ENCODE measurements at regions not wholly inside any gene's neighbourhood (a gene's known extent, or its start where the extent isn't known, plus 50 kb on each side); places are given as distances from the start of the nearest gene placed in this dataset.

DNA sequence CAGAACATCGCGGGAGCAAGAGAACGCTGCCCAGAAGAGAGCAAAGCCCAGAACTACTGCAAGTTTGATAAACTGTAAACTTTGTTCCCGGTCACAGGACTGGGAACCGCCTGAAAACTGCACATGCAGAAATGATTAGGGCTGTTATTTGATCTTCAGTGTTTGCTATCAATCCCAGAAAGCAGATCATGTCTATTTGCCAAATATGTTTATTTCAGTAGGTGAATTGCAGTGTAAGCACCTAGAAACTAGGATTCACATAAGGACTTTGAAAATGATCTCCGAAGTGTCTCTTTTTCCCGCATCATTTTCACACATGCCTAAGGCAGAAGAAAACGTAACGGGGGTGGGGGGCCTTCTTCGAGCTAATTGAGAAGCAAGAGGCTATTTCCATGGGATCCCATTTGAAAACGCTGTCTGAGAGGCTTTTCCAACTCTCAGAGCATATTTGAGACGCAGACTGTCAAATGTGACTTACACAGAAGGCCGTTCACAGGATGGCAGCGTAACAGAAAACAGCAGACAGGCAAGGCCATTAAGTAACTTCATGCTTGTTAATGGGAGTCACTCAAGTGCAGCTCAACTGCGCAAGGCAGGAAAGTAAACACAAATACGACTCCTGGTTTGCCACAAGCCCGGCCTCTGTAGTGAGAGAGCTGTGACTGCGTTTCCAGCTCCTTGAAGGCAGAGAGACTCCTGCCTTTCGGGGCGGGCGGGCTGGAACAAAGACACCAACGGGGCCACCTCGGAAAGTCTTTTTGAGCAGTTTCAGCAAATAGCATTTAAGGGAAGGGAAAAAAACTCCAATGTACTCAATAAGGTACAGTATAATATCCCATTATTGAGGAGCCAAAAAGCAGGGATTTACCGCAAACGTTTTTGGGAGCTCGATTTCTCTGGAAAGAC, 144.7 kb upstream of the ZNF217 start:
- TF ChIP-seq CTCF (IDR thresholded peaks at IDR 0.05) (no peak), POLR2A (IDR thresholded peaks at IDR 0.05) (peak; percentile 73 to 92 (median 88))
- intact Hi-C loops (cut with DNase I), result no loop called here
- Histone ChIP-seq H3K9me3 (no peaks in the 10 kb centered on the region), H3K27ac (peak overlapping the region; percentile 83 to 91 (median 90)), H3K27me3 (no peaks in the 10 kb centered on the region), H3K4me3 (no peak overlapping the region), H3K36me3 (replicated peaks in 1 of 2; ENCODE audit: insufficient read depth in 1 of 2, low read depth in 2 of 2) (no peaks in the 10 kb centered on the region), H3K4me1 (peaks cover 58% of the 10 kb centered on the region)
- DNase-seq (peak; percentile 81 to 93 (median 89)), ATAC-seq (peak; percentile 84)
- WGBS, 2 donors, result 8 to 21% methylated on average over 26 of the region's 26 CpGs

- WGBS, 2 donors, result 13 to 15% methylated on average over 8 of the region's 8 CpGs
- ATAC-seq, result peak; percentile 10
- no peak overlapping the region for H3K4me3 ChIP-seq
Observed at GRCh38 chr20:53737396-53738038, 143.9 kb upstream of the ZNF217 start.

GRCh38 chr20:53736757-53737395, 143.2 kb upstream of the ZNF217 start:
- Histone ChIP-seq H3K4me3 (no peak overlapping the region), H3K36me3 (replicated peaks in 1 of 2; ENCODE audit: insufficient read depth in 1 of 2, low read depth in 2 of 2) (no peaks in the 10 kb centered on the region), H3K4me1 (peaks cover 58% of the 10 kb centered on the region), H3K27me3 (no peaks in the 10 kb centered on the region), H3K27ac (peak overlapping the region; percentile 83 to 91 (median 90)), H3K9me3 (no peaks in the 10 kb centered on the region)
- TF ChIP-seq POLR2A (IDR thresholded peaks at IDR 0.05), result no peak
- TF ChIP-seq CTCF (IDR thresholded peaks at IDR 0.05), result no peak
- ATAC-seq, result no peak
- intact Hi-C loops (cut with DNase I), result no loop called here
- DNase-seq, result peak in 1 of 4 donors; percentile 34
- WGBS, 2 donors, result 11 to 15% methylated on average over 6 of the region's 6 CpGs

More at GRCh38 chr20:53737396-53738038, 143.9 kb upstream of the ZNF217 start:
- TF ChIP-seq POLR2A (IDR thresholded peaks at IDR 0.05) (no peak), CTCF (IDR thresholded peaks at IDR 0.05) (no peak)
- intact Hi-C loops (cut with DNase I), result no loop called here
- H3K9me3 ChIP-seq, result no peaks in the 10 kb centered on the region
- peak overlapping the region; percentile 83 to 91 (median 90) for H3K27ac ChIP-seq
- no peak for DNase-seq
- peaks cover 58% of the 10 kb centered on the region for H3K4me1 ChIP-seq
- H3K27me3 ChIP-seq, result no peaks in the 10 kb centered on the region
- H3K36me3 ChIP-seq (replicated peaks in 1 of 2; ENCODE audit: insufficient read depth in 1 of 2, low read depth in 2 of 2), result no peaks in the 10 kb centered on the region

GRCh38 chr20:53736122-53736756, 142.6 kb upstream of the ZNF217 start:
- peaks cover 57% of the 10 kb centered on the region for H3K4me1 ChIP-seq
- TF ChIP-seq CTCF (IDR thresholded peaks at IDR 0.05) (no peak), POLR2A (IDR thresholded peaks at IDR 0.05) (no peak)
- no peak overlapping the region for H3K4me3 ChIP-seq
- H3K27ac ChIP-seq, result peak overlapping the region; percentile 83 to 91 (median 90)
- peak in 3 of 4 donors; percentile 16 to 22 (median 21) for DNase-seq
- intact Hi-C loops (cut with DNase I), result no loop called here
- no peaks in the 10 kb centered on the region for H3K27me3 ChIP-seq
- H3K9me3 ChIP-seq, result no peaks in the 10 kb centered on the region
- 9 to 24% methylated on average over 7 of the region's 7 CpGs for WGBS, 2 donors
- no peaks in the 10 kb centered on the region for H3K36me3 ChIP-seq (replicated peaks in 1 of 2; ENCODE audit: insufficient read depth in 1 of 2, low read depth in 2 of 2)
- no peak for ATAC-seq

Data from body of pancreas (tissue), 4 donors.